ENCODE measurements at regions not wholly inside any gene's neighbourhood (a gene's known extent, or its start where the extent isn't known, plus 50 kb on each side); places are given as distances from the start of the nearest gene placed in this dataset.
A peak's percentile ranks its signal among the peaks of the same experiment; 100 is the strongest.

- ChIA-PET CTCF (ENCODE audit: low intra/inter-chr PET ratio, low total read pairs) (no interaction called here), POLR2A (no interaction called here)
- no peaks in the 10 kb centered on the region for H4K20me1 ChIP-seq (ENCODE audit: insufficient read depth, low read length)
- H3K27me3 ChIP-seq (ENCODE audit: control insufficient read depth in 1 of 2, insufficient read depth in 2 of 2, low read length in 2 of 2): no peaks in the 10 kb centered on the region
- intact Hi-C loops (cut with micrococcal nuclease; ENCODE audit: unreplicated experiment): no loop called here
- no peaks in the 10 kb centered on the region for H3K9me3 ChIP-seq (ENCODE audit: low read length)
- H3K27ac ChIP-seq (ENCODE audit: extremely low read length, insufficient read depth, low read length): no peak overlapping the region
- peaks cover 29% of the 10 kb centered on the region for H3K4me1 ChIP-seq (ENCODE audit: insufficient read depth, low read length)
- FAIRE-seq: no peak
- peak; percentile 89 for ATAC-seq
- WGBS (ENCODE audit: low lambda C conversion rate): 11% methylated on average over 4 of the region's 4 CpGs
- DNase-seq (ENCODE audit: low spot score): peak; percentile 34
- no TSS peak for BruUV-seq (replicated peaks)
- in situ Hi-C loops (cut with HindIII; ENCODE audit: extremely low pct_ligation_motif_present, low pct_unique_long_range_greater_than_20kb): no loop called here
- H3K79me2 ChIP-seq (ENCODE audit: insufficient read depth, low read length): no peaks in the 10 kb centered on the region
- H3K9ac ChIP-seq (ENCODE audit: insufficient read depth, low read depth, low read length): no peak overlapping the region
- no peak overlapping the region for H3K4me3 ChIP-seq (replicated peaks in 1 of 3; ENCODE audit: insufficient read depth in 1 of 3, low read depth in 2 of 3, low read length in 3 of 3)
- H3K4me2 ChIP-seq (ENCODE audit: low read depth, low read length): no peak overlapping the region
- H3K36me3 ChIP-seq (replicated peaks in 1 of 2; ENCODE audit: control insufficient read depth in 1 of 2, insufficient read depth in 2 of 2, low read length in 2 of 2): no peaks in the 10 kb centered on the region
- H2AFZ ChIP-seq (ENCODE audit: low read length): no peak overlapping the region
- TF ChIP-seq SALL1 (CRISPR knock-in tag; IDR thresholded peaks at IDR 0.05): peak; percentile 13; the same call in 1 of the 2 replicates
- 0 out of 2 replicates have a peak, but pooled peaks have one; percentile 41 for TF ChIP-seq MIER2 (CRISPR knock-in tag; IDR thresholded peaks at IDR 0.05)
- TF ChIP-seq REST (IDR thresholded peaks at IDR 0.05; ENCODE audit: borderline replicate concordance in 1 of 2, low read depth in 1 of 2, low read length in 2 of 2): 0 out of 4 replicates have a peak, but pooled peaks of 1 of the 2 experiments have one; percentile 28
- peak; percentile 37; the same call in 1 of the 2 replicates for TF ChIP-seq PBX2 (CRISPR knock-in tag; IDR thresholded peaks at IDR 0.05)
- TF ChIP-seq ARID5B (CRISPR knock-in tag; IDR thresholded peaks at IDR 0.05): 0 out of 2 replicates have a peak, but pooled peaks have one; percentile 30
- no peak for TF ChIP-seq KLF6 (CRISPR knock-in tag; IDR thresholded peaks at IDR 0.05)
- TF ChIP-seq IKZF4 (CRISPR knock-in tag; IDR thresholded peaks at IDR 0.05; ENCODE audit: borderline replicate concordance, low read depth, not compliant biosample characterization): no peak
- peak; percentile 66 for TF ChIP-seq TEAD3 (CRISPR knock-in tag; optimal IDR thresholded peaks at IDR 0.05; ENCODE audit: borderline replicate concordance)
Measured at GRCh38 chr15:38877471-38877870, 312.9 kb upstream of the RASGRP1 start.
